HG03520 (cell line): ENCODE measurements at regions not wholly inside any gene's neighbourhood (a gene's known extent, or its start where the extent isn't known, plus 50 kb on each side); places are given as distances from the start of the nearest gene placed in this dataset.
"Not testable (repeated sequence)": the region's sequence is repeated elsewhere in the genome, so short reads cannot be mapped to it uniquely, and the experiment has no call there.

Experiments used
- ATAC-seq: cut with Tn5 transposase; IDR thresholded peaks from one replicate; pipeline ENCODE4 v1.9.1; 2021; ENCODE audit warnings: mild to moderate bottlenecking, moderate library complexity; ENCODE audit not compliant: unreplicated experiment

- no peak for ATAC-seq
Measured at GRCh38 chr16:52113533-52114183, 433.3 kb downstream of the TOX3 start.

GRCh38 chr16:52104993-52105392 is 441.9 kb downstream of the TOX3 start:
- not testable (repeated sequence) for ATAC-seq

GRCh38 chr16:52103791-52104190 is 443.2 kb downstream of the TOX3 start:
- no peak for ATAC-seq

- no peak for ATAC-seq
Measured at GRCh38 chr16:52101246-52101645, 445.7 kb downstream of the TOX3 start.

DNA sequence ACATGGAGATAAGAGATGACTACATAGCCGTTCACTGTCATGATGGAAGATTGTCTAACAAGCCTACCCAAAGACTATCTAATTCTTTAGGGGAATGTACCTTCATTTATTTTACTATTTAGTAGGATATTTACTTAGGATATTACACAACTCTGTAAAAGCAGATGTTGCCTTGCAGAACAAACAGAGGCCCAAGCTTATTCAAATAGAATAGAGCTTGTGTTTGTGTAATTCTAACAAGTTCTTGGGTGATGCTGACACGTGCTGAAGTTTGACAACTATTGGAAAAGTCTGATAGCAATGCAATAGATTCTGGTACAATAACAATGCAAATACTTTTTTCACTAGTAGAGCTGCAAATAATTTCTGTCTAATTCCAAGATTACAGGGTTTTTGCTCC is 447.6 kb downstream of the TOX3 start:
- no peak for ATAC-seq

DNA sequence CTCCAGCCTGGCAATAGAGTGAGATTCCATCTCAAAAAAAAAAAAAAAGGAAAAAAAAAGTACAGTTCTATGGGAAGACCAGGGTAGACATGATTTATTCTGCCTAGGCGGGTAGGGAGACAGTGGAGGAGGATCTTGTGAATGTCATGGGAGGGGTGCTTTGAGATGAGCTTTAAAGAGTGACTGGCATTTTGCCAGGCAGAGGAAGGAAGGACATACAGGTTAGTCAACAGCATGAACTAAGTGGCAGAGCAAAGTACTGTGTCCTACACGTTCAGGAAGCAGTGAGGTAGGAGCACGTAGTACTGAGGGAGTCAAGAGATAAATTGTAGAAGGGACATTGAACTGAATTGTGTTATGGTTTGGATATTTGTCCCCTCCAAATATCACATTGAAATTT is 451.5 kb downstream of the TOX3 start:
- ATAC-seq, result no peak

- ATAC-seq, result no peak
Measured at GRCh38 chr16:52092126-52092525, 454.8 kb downstream of the TOX3 start.

- ATAC-seq, result no peak
Measured at GRCh38 chr16:52090080-52090479, 456.9 kb downstream of the TOX3 start.

DNA sequence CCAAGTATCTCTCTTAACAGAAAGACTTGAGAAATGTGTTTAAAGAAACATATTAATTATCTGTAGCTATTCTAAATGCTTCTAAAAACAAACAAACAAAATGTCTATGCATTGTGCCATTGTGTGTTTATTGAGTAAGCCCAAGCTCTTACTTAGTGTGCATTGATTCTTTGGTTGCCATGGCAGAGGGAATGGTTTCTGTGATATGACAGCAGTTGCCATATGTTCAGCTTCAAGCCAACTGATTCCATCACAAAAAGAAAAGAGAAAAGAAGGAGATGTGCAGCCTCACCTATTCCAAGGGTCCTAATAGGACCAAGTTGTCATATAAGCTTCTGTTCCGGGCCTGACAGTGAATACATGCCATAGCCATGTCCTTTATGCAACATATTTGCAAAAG is 457.5 kb downstream of the TOX3 start:
- no peak for ATAC-seq

- ATAC-seq, result no peak
Measured at GRCh38 chr16:52086901-52087300, 460.0 kb downstream of the TOX3 start.

DNA sequence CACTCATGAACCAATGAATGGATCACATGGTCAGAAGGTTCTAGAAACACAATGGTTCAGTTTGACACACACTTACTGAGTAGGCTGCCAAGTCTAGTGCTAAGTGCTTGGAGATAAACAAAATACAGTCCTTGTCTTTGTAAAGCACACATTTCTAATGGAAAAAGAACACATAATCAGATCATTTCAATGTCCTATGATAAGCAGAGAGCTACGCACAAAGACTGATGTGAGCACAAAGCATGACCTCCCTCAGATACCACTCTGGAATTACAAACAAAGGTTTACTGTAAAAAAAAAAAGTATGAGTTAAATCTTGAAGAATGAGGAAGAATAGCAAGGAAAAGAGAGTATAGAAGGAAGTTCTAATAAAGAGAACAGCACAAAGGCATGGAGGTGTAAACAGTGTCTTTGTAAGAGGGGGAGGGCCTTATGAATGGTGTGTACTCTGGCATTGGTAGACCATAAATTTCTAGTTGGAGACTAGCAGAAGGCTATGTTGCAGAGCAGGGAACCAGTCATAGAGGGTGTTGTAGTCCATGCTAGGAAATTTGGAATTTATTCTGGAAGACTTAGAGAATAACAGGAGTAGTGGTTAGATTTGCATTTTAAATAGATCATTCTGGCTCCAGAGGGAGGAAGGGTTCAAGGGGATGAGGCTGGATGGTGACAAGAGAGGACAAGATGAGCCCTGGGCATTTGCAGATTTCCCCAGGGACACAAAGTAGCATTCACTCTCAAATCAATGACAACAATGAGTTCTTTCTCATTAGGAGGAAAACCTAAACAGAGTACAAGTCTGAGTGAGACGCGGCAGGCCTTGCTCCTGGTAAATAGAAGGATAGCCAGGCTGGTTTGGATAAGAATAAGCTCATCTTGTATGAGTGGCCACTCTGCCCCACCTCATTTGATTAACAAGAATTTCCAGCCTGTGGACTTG is 468.0 kb downstream of the TOX3 start:
- ATAC-seq, result no peak

DNA sequence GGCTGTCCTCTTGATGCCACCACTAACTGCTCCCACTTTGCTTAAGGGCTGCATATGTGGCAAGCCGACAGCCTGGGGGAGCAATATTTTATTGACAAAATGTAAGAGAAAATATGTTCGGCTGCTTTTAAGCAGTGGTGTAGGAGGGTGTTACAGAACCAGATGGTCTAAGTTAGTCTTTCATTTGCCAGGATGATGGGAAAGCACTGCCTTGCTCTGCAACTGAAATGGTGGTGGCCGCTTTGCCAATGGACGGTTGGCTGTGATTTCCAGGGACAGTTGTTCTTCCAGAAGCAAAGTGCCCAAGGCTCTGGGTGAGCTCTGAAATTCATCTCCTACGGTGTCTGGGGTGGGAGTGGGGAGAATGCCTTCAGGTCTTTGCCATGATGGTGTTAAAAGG is 469.3 kb downstream of the TOX3 start:
- no peak for ATAC-seq

GRCh38 chr16:52076801-52077201 is 470.1 kb downstream of the TOX3 start:
- no peak for ATAC-seq

- ATAC-seq, result no peak
Measured at GRCh38 chr16:52076332-52076731, 470.6 kb downstream of the TOX3 start.

GRCh38 chr16:52074133-52074532 is 472.8 kb downstream of the TOX3 start:
- ATAC-seq, result no peak

DNA sequence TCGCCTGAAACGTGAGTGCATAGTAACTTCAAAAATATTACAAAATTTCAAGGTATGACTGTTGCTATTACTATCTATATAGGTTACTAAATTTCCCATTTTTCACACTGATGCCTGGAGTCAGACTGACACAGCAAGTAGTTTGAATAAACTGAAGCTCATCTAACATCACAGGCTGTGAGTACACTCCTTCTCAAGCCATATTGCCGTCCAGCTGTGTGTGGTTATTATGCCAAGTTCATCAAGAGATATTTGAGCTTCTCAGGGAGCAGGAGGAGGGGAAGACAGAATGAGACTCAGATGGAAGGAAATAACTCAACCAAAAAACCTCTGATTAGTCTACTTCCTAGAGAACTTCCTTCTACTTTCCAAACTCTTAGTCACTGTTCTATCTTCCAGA is 473.9 kb downstream of the TOX3 start:
- no peak for ATAC-seq

GRCh38 chr16:52071101-52071500 is 475.8 kb downstream of the TOX3 start:
- no peak for ATAC-seq

- no peak for ATAC-seq
Measured at GRCh38 chr16:52070341-52071057, 476.4 kb downstream of the TOX3 start.

DNA sequence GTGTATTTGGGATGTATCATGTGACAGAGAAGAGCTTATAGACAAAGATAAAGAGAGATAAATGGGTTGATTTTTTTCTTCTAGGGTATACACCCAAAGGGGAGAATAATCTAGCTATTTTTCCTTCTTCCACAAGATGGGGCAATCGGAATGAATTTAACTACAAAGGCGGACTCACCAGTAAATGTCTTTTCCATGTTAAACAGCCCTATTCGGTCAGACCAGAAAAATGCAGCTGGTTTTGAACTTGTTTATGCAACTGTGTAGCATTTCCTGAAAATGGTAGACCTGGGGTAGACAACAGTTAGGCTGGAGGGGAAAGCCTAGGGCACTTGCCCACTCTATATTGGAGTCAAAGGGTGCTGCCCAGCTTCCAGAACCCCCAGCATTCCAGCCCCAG is 477.1 kb downstream of the TOX3 start:
- no peak for ATAC-seq

DNA sequence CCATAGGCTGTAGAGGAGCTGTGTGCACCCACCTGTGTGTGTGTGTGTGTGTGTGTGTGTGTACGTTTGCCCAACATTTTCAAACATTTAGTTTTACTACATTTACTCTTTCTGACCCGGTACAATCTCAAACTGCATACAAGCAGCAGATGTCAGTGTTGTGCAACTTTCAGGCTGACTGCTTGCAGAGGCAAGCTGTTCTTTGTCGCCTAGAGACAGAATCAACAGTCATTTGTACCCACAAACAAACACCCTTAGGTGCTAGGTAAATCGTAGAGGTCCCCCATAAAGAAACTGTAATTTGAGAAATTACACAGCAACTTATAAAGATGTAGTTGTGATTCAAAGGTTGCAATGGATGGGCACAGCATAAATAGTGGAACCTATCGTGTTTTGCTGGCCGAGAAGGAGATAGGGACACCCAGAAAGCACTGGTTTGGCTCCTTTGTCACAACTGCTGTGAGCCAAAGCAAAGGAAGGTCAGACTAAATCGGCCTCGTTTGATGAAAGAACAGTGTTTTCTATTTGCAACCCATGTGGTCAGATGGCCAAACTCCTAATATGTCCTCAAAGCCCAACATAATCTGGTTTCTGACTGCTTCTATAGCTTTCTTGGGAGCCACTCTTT is 478.4 kb downstream of the TOX3 start:
- ATAC-seq, result no peak

DNA sequence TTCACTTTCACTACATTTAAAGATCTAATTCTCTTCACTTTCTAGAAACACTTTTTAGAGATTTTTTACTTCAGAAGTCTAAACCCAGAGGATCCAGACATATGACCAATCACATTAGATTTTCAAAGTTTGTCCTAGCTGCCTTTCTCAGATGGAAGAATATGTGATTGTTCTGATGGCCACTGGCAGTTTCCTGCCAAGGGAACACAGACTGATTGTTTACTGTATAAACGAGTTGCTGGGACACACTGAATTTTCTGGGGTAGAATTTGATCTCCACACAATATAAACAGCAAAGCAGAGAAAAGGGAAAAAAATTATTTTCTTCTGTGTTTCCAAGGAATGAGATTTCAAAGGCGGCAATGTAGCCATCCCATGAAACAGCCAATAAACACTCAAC is 480.0 kb downstream of the TOX3 start:
- ATAC-seq, result no peak
